ENCODE measurements at regions not wholly inside any gene's neighbourhood (a gene's known extent, or its start where the extent isn't known, plus 50 kb on each side); places are given as distances from the start of the nearest gene placed in this dataset.

DNA sequence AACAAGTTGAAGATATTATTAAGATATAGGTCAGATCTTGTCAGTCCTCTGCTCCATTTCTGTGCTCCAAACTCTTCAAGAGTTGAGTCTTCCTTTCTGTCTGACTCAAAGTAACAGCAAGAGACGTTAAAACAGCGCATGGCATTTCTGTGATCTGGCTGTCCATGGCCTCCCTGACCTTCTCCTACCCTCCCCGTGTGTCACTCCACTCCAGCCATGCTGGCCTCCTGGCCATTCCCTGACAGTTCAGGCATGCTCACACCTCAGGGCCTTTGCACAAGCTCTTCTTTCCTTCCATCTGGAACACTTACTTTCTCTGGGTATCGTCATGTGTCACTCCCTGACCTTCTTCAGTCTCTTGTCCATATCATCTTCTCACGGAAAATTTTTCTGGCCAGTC, 229.0 kb downstream of the CENPF start:
- Histone ChIP-seq H3K4me1 (ENCODE audit: control insufficient read depth in 5 of 5, insufficient read depth in 5 of 5, low read length in 5 of 5) (no peaks in the 10 kb centered on the region), H3K4me3 (no peak overlapping the region), H3K36me3 (ENCODE audit: control insufficient read depth in 4 of 4, insufficient read depth in 4 of 4, low read length in 4 of 4) (no peaks in the 10 kb centered on the region), H3K9me3 (ENCODE audit: control insufficient read depth in 4 of 4, insufficient read depth in 3 of 4, low read length in 3 of 4) (peaks cover 0 to 5% (median 2%) of the 10 kb centered on the region in 4 donors), H3K27me3 (ENCODE audit: control insufficient read depth in 3 of 3, insufficient read depth in 3 of 3, low read length in 2 of 3) (no peaks in the 10 kb centered on the region), H3K27ac (ENCODE audit: low read depth in 1 of 2, low read length in 1 of 2) (no peak overlapping the region), H3K9ac (ENCODE audit: insufficient read depth in 1 of 2, low read length in 2 of 2) (no peak overlapping the region)
- no peak for ATAC-seq (ENCODE audit: insufficient read depth, low FRiP score)
- WGBS, 2 donors: 66 to 98% methylated on average over 5 of the region's 5 CpGs
- TF ChIP-seq, protein P1, sequence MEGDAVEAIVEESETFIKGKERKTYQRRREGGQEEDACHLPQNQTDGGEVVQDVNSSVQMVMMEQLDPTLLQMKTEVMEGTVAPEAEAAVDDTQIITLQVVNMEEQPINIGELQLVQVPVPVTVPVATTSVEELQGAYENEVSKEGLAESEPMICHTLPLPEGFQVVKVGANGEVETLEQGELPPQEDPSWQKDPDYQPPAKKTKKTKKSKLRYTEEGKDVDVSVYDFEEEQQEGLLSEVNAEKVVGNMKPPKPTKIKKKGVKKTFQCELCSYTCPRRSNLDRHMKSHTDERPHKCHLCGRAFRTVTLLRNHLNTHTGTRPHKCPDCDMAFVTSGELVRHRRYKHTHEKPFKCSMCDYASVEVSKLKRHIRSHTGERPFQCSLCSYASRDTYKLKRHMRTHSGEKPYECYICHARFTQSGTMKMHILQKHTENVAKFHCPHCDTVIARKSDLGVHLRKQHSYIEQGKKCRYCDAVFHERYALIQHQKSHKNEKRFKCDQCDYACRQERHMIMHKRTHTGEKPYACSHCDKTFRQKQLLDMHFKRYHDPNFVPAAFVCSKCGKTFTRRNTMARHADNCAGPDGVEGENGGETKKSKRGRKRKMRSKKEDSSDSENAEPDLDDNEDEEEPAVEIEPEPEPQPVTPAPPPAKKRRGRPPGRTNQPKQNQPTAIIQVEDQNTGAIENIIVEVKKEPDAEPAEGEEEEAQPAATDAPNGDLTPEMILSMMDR (IDR thresholded peaks at IDR 0.05; ENCODE audit: control extremely low read depth, extremely low read depth): no peak
- no peak for DNase-seq

DNA sequence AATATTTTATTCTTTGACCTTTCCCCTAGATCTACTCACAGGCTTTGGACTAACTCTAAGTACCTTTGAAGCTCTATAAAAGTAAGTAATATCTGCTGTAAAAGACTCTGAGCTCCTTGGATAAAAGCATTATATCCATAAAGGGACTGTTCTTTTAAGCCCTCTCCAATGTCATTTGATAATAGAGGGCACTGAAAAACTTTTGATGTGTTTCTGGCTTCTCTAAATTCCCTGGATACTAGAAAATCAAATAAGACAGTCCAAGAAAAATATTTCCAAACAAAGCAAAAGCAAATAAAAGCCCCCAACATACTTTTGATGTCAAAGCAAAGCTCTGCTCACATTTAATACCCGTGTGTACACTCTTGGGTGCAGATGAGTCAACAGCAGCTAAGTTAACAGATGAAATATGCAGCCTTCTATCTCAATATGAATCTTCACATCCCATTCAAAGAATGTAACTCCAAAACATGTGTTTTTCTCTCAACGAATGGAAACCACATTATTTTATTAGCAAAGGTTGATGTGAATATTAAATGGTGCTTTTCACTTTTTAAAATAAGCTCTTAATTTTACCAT, 230.3 kb downstream of the CENPF start:
- TF ChIP-seq, protein P1 (IDR thresholded peaks at IDR 0.05; ENCODE audit: control extremely low read depth, extremely low read depth): no peak
- DNase-seq (no peak), ATAC-seq (ENCODE audit: insufficient read depth, low FRiP score) (no peak)
- WGBS, 2 donors: 50 to 74% methylated on average over 2 of the region's 2 CpGs
- H3K9me3 ChIP-seq (ENCODE audit: control insufficient read depth in 4 of 4, insufficient read depth in 3 of 4, low read length in 3 of 4): peaks cover 0 to 4% (median 2%) of the 10 kb centered on the region in 4 donors
- no peak overlapping the region for H3K27ac ChIP-seq (ENCODE audit: low read depth in 1 of 2, low read length in 1 of 2)
- no peak overlapping the region for H3K4me3 ChIP-seq
- H3K4me1 ChIP-seq (ENCODE audit: control insufficient read depth in 5 of 5, insufficient read depth in 5 of 5, low read length in 5 of 5): no peaks in the 10 kb centered on the region
- H3K9ac ChIP-seq (ENCODE audit: insufficient read depth in 1 of 2, low read length in 2 of 2): no peak overlapping the region
- no peaks in the 10 kb centered on the region for H3K27me3 ChIP-seq (ENCODE audit: control insufficient read depth in 3 of 3, insufficient read depth in 3 of 3, low read length in 2 of 3)
- H3K36me3 ChIP-seq (ENCODE audit: control insufficient read depth in 4 of 4, insufficient read depth in 4 of 4, low read length in 4 of 4): no peaks in the 10 kb centered on the region

DNA sequence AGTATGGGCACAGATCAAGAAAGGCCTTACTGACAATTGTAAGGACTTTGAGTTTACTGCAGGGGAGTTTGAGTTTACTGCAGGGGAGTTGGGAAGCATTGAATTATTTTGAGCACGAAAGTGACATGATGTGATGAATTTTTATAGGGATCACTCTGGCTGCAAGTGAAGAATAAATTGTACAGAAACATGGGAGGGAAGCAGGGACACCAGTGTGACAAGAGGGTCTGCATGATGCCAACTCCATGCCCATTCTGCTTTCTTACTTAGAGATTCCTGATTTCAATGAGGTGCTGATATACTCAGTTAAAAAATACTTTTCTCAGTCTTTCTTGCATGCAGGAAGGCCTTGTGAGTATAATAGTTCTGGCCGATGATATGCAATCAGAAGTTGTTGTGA, 234.4 kb downstream of the CENPF start:
- Histone ChIP-seq H3K27me3 (ENCODE audit: control insufficient read depth in 3 of 3, insufficient read depth in 3 of 3, low read length in 2 of 3) (no peaks in the 10 kb centered on the region), H3K4me3 (no peak overlapping the region), H3K4me1 (ENCODE audit: control insufficient read depth in 5 of 5, insufficient read depth in 5 of 5, low read length in 5 of 5) (no peaks in the 10 kb centered on the region), H3K36me3 (ENCODE audit: control insufficient read depth in 4 of 4, insufficient read depth in 4 of 4, low read length in 4 of 4) (no peaks in the 10 kb centered on the region), H3K9ac (ENCODE audit: insufficient read depth in 1 of 2, low read length in 2 of 2) (no peak overlapping the region), H3K27ac (ENCODE audit: low read depth in 1 of 2, low read length in 1 of 2) (no peak overlapping the region), H3K9me3 (ENCODE audit: control insufficient read depth in 4 of 4, insufficient read depth in 3 of 4, low read length in 3 of 4) (peaks cover 0 to under 1% (median 0%) of the 10 kb centered on the region in 4 donors)
- no peak for ATAC-seq (ENCODE audit: insufficient read depth, low FRiP score)
- TF ChIP-seq, protein P1 (IDR thresholded peaks at IDR 0.05; ENCODE audit: control extremely low read depth, extremely low read depth): no peak
- DNase-seq: no peak
- 83 to 85% methylated on average over 2 of the region's 2 CpGs for WGBS, 2 donors

DNA sequence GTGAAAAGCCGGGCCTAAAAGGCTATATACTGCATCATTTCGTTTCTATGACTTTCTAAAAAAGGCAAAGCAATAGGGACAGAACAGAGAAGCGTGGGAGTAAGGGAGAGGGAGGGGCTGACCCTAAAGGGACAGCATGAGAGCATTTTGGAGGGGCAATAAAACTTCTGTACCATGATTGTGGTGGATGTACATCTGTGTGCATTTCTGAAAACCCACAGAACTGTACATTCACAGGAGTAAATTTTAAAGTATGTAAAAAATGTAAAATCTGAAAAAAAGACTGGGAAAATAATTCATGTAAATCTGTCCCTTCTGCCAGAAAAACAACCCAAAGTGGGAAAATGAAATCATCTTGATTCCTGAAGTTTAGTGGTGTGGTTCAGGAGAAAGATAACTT, 235.4 kb downstream of the CENPF start:
- WGBS, 2 donors: 62 to 63% methylated on average over 3 of the region's 3 CpGs
- DNase-seq (no peak), ATAC-seq (ENCODE audit: insufficient read depth, low FRiP score) (no peak)
- Histone ChIP-seq H3K9ac (ENCODE audit: insufficient read depth in 1 of 2, low read length in 2 of 2) (no peak overlapping the region), H3K27ac (ENCODE audit: low read depth in 1 of 2, low read length in 1 of 2) (no peak overlapping the region), H3K27me3 (ENCODE audit: control insufficient read depth in 3 of 3, insufficient read depth in 3 of 3, low read length in 2 of 3) (no peaks in the 10 kb centered on the region), H3K9me3 (ENCODE audit: control insufficient read depth in 4 of 4, insufficient read depth in 3 of 4, low read length in 3 of 4) (peaks cover 0 to 2% (median 0%) of the 10 kb centered on the region in 4 donors), H3K4me1 (ENCODE audit: control insufficient read depth in 5 of 5, insufficient read depth in 5 of 5, low read length in 5 of 5) (no peaks in the 10 kb centered on the region), H3K36me3 (ENCODE audit: control insufficient read depth in 4 of 4, insufficient read depth in 4 of 4, low read length in 4 of 4) (no peaks in the 10 kb centered on the region), H3K4me3 (no peak overlapping the region)
- TF ChIP-seq, protein P1 (IDR thresholded peaks at IDR 0.05; ENCODE audit: control extremely low read depth, extremely low read depth): no peak
